A673 (cell line): ENCODE measurements at regions not wholly inside any gene's neighbourhood (a gene's known extent, or its start where the extent isn't known, plus 50 kb on each side); places are given as distances from the start of the nearest gene placed in this dataset.

Experiments
- EZH2 ChIP-seq: fragments of 200-600 bp; sonication (generic); IDR thresholded peaks from 2 replicates; pipeline ENCODE4 v1.6.1; 2017; ENCODE audit warnings: borderline replicate concordance, low read depth, mild to moderate bottlenecking, mixed read lengths, antibody characterized with exemption, low read length; ENCODE audit not compliant: poor library complexity, severe bottlenecking
- TF ChIP-seq, protein P1 (sequence below): fragments of 300-800, 200-600 bp; sonication (generic); conservative IDR thresholded peaks from 2 replicates; pipeline ENCODE4 v1.5.1; 2017; ENCODE audit warnings: low read depth, mild to moderate bottlenecking, antibody characterized with exemption, low read length, moderate library complexity, mixed read lengths

DNA sequence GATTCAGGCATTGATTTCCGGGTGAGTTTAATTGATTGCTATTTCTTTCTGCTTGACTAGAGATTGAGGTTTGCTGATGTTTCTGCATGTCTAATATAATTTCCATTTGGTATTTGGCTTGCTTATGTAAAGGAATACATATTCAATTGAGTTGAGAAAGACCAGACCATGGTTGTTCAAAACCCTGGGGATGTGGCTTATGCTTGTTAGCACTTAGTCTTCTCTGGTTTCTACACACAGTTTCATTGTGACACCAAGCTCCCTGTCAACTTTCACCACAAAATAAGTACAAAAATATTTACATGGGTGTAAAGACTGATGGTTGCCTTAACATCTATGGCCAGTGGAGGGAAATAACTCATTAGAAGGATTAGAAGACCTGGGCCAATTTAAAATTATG, 209.6 kb downstream of the CDH26 start:
- TF ChIP-seq, protein P1, sequence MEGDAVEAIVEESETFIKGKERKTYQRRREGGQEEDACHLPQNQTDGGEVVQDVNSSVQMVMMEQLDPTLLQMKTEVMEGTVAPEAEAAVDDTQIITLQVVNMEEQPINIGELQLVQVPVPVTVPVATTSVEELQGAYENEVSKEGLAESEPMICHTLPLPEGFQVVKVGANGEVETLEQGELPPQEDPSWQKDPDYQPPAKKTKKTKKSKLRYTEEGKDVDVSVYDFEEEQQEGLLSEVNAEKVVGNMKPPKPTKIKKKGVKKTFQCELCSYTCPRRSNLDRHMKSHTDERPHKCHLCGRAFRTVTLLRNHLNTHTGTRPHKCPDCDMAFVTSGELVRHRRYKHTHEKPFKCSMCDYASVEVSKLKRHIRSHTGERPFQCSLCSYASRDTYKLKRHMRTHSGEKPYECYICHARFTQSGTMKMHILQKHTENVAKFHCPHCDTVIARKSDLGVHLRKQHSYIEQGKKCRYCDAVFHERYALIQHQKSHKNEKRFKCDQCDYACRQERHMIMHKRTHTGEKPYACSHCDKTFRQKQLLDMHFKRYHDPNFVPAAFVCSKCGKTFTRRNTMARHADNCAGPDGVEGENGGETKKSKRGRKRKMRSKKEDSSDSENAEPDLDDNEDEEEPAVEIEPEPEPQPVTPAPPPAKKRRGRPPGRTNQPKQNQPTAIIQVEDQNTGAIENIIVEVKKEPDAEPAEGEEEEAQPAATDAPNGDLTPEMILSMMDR, result no peak
- no peak for TF ChIP-seq EZH2
